GM23338 (cell line): ENCODE measurements at regions not wholly inside any gene's neighbourhood (a gene's known extent, or its start where the extent isn't known, plus 50 kb on each side); places are given as distances from the start of the nearest gene placed in this dataset.

ENCODE experiments used
- ATAC-seq: fragments of 200-7000 bp; cut with Tn5 transposase; 3 replicates; pipeline ENCODE4 v1.9.1; 2020
- DNase-seq: peaks from one replicate; pipeline ENCODE4 v3.0.0-alpha.2; 2015; ENCODE audit warnings: low spot score
- H2AFZ ChIP-seq: fragments of 200-600 bp; sonication (generic); 2 replicates; pipeline ENCODE4 v1.8.0; 2016; ENCODE audit warnings: antibody characterized with exemption, mild to moderate bottlenecking, moderate library complexity
- H3F3A ChIP-seq: fragments of 200-600 bp; sonication (generic); replicated peaks from 2 replicates; pipeline ENCODE4 v1.8.0; 2017; ENCODE audit warnings: antibody characterized with exemption, mixed run types, low read depth
- H3K27ac ChIP-seq: fragments of 200-600 bp; sonication (generic); 2 replicates; pipeline ENCODE4 v1.6.1; 2016; ENCODE audit warnings: low read depth
- H3K27me3 ChIP-seq: fragments of 200-600 bp; sonication (generic); 2 replicates; pipeline ENCODE4 v1.8.0; 2016; ENCODE audit warnings: mild to moderate bottlenecking, mixed run types, moderate library complexity; ENCODE audit not compliant: insufficient read depth
- H3K36me3 ChIP-seq: fragments of 200-600 bp; sonication (generic); 2 replicates; pipeline ENCODE4 v1.8.0; 2016; ENCODE audit warnings: mild to moderate bottlenecking; ENCODE audit not compliant: insufficient read depth
- H3K4me1 ChIP-seq: fragments of 200-600 bp; sonication (generic); 2 replicates; pipeline ENCODE4 v1.8.0; 2016; ENCODE audit warnings: mild to moderate bottlenecking, moderate library complexity; ENCODE audit not compliant: insufficient read depth
- H3K4me2 ChIP-seq: fragments of 200-600 bp; sonication (generic); 2 replicates; pipeline ENCODE4 v1.7.1; 2017; ENCODE audit warnings: mixed run types
- H3K4me3 ChIP-seq: fragments of 200-600 bp; sonication (generic); 2 replicates; pipeline ENCODE4 v1.6.1; 2016; ENCODE audit warnings: mixed run types
- H3K79me2 ChIP-seq: fragments of 200-600 bp; sonication (generic); replicated peaks from 2 replicates; pipeline ENCODE4 v1.8.0; 2017; ENCODE audit warnings: mild to moderate bottlenecking; ENCODE audit not compliant: insufficient read depth
- H3K9me2 ChIP-seq: fragments of 200-600 bp; sonication (generic); 2 replicates; pipeline ENCODE4 v1.8.0; 2017; ENCODE audit not compliant: insufficient read depth
- H4K20me1 ChIP-seq: fragments of 200-600 bp; sonication (generic); replicated peaks from 2 replicates; pipeline ENCODE4 v1.8.0; 2017; ENCODE audit warnings: mild to moderate bottlenecking; ENCODE audit not compliant: insufficient read depth
- H3K27ac Mint-ChIP-seq: 2 replicates; pipeline ENCODE4 v1.8.0; 2020; ENCODE audit warnings: inconsistent platforms, mild to moderate bottlenecking, moderate library complexity, mixed read lengths
- H3K27me3 Mint-ChIP-seq: 3 replicates; pipeline ENCODE4 v1.8.0; 2022; ENCODE audit warnings: low read depth, mild to moderate bottlenecking, moderate library complexity, mixed read lengths, inconsistent platforms; ENCODE audit not compliant: insufficient read depth, poor library complexity
- H3K36me3 Mint-ChIP-seq: 3 replicates; pipeline ENCODE4 v1.8.0; 2021; ENCODE audit warnings: low read depth, mild to moderate bottlenecking, inconsistent platforms, moderate library complexity, mixed read lengths
- H3K4me1 Mint-ChIP-seq: 3 replicates; pipeline ENCODE4 v1.8.0; 2020; ENCODE audit warnings: mild to moderate bottlenecking, inconsistent platforms, mixed read lengths
- H3K4me3 Mint-ChIP-seq: 3 replicates; pipeline ENCODE4 v1.8.0; 2021; ENCODE audit warnings: moderate library complexity, mild to moderate bottlenecking, inconsistent platforms, mixed read lengths
- H3K9me3 Mint-ChIP-seq: 3 replicates; pipeline ENCODE4 v1.8.0; 2020; ENCODE audit warnings: moderate library complexity, mild to moderate bottlenecking, inconsistent platforms, mixed read lengths
- CREB1 ChIP-seq: fragments of 250-450 bp; sonication (Bioruptor Pico); IDR thresholded peaks from 2 replicates; pipeline ENCODE4 v1.5.0; 2020; ENCODE audit warnings: low read depth, mild to moderate bottlenecking, moderate library complexity
- CTCF ChIP-seq, 2 experiments: fragments of 200-600 bp in 1 of 2; sonication (generic) in 1 of 2; conservative IDR thresholded peaks; 2 replicates each; pipeline versions ENCODE4 v1.5.1 to v1.6.1; 2016 to 2017; ENCODE audit warnings: antibody characterized with exemption in 2 of 2, low read depth in 2 of 2, mild to moderate bottlenecking in 2 of 2, moderate library complexity in 1 of 2
- ETS1 ChIP-seq: IDR thresholded peaks from 2 replicates; pipeline ENCODE4 v1.6.1; 2016; ENCODE audit warnings: antibody characterized with exemption
- EZH2 ChIP-seq: fragments of 200-600 bp; sonication (generic); IDR thresholded peaks from one replicate; pipeline ENCODE4 v1.8.0; 2017; ENCODE audit warnings: antibody characterized with exemption, mild to moderate bottlenecking, low read depth; ENCODE audit not compliant: unreplicated experiment
- EZH2phosphoT487 ChIP-seq: fragments of 200-600 bp; sonication (generic); IDR thresholded peaks from one replicate; pipeline ENCODE4 v1.8.1; 2018; ENCODE audit warnings: antibody characterized with exemption; ENCODE audit not compliant: unreplicated experiment
- JUNB ChIP-seq: IDR thresholded peaks from one replicate; pipeline ENCODE4 v1.6.1; 2016; ENCODE audit warnings: antibody characterized with exemption; ENCODE audit not compliant: unreplicated experiment
- NANOG ChIP-seq: IDR thresholded peaks from 2 replicates; pipeline ENCODE4 v1.6.1; 2016; ENCODE audit warnings: antibody characterized with exemption, borderline replicate concordance
- POLR2AphosphoS5 ChIP-seq: IDR thresholded peaks from 2 replicates; pipeline ENCODE4 v1.6.1; 2016; ENCODE audit warnings: antibody characterized with exemption, low read depth
- REST ChIP-seq: IDR thresholded peaks from one replicate; pipeline ENCODE4 v1.6.1; 2018; ENCODE audit warnings: antibody characterized with exemption; ENCODE audit not compliant: unreplicated experiment
- STAT1 ChIP-seq: IDR thresholded peaks from one replicate; pipeline ENCODE4 v1.6.1; 2016; ENCODE audit warnings: antibody characterized with exemption; ENCODE audit not compliant: unreplicated experiment
- ZNF114 ChIP-seq: fragments of 250-450 bp; sonication (Bioruptor Pico); IDR thresholded peaks from 2 replicates; pipeline ENCODE4 v1.5.0; 2020; ENCODE audit warnings: mild to moderate bottlenecking, moderate library complexity
- ZNF331 ChIP-seq: fragments of 250-450 bp; sonication (Bioruptor Pico); IDR thresholded peaks from 2 replicates; pipeline ENCODE4 v1.5.0; 2020; ENCODE audit warnings: low read depth, mild to moderate bottlenecking, moderate library complexity
- ZNF462 ChIP-seq: fragments of 250-450 bp; sonication (Bioruptor Pico); IDR thresholded peaks from 2 replicates; pipeline ENCODE4 v1.5.0; 2020; ENCODE audit warnings: mild to moderate bottlenecking, moderate library complexity

- TF ChIP-seq JUNB, result no peak
- no peak for TF ChIP-seq EZH2
- no peak for TF ChIP-seq REST
- no peak for TF ChIP-seq ZNF462 (CRISPR knock-in tag)
- TF ChIP-seq CREB1 (CRISPR knock-in tag), result no peak
- TF ChIP-seq POLR2AphosphoS5, result no peak
- TF ChIP-seq ETS1, result no peak
- no peak for TF ChIP-seq ZNF331 (CRISPR knock-in tag)
- no peak for TF ChIP-seq CTCF (conservative IDR thresholded peaks at IDR 0.05; ENCODE audit: low read depth in 2 of 2)
- no peak for TF ChIP-seq STAT1
- TF ChIP-seq NANOG, result no peak
- no peak for TF ChIP-seq EZH2phosphoT487
- no peak for TF ChIP-seq ZNF114
- Mint-ChIP-seq H3K4me1 (peaks cover 14% of the 10 kb centered on the region), H3K27ac (no peak overlapping the region)
Measured at GRCh38 chr10:78774999-78775711, 293.6 kb upstream of the ZMIZ1 start.

More at GRCh38 chr10:78774999-78775711, 293.6 kb upstream of the ZMIZ1 start:
- Histone ChIP-seq H3K27me3 (no peaks in the 10 kb centered on the region), H3K4me2 (no peak overlapping the region), H3K79me2 (no peaks in the 10 kb centered on the region), H2AFZ (no peak overlapping the region), H3K27ac (no peak overlapping the region), H3K4me3 (no peak overlapping the region), H3F3A (no peaks in the 10 kb centered on the region), H3K36me3 (no peaks in the 10 kb centered on the region), H3K9me2 (no peaks in the 10 kb centered on the region), H3K4me1 (no peaks in the 10 kb centered on the region), H4K20me1 (no peaks in the 10 kb centered on the region)
- H3K36me3 Mint-ChIP-seq, result no peaks in the 10 kb centered on the region
- H3K9me3 Mint-ChIP-seq, result no peaks in the 10 kb centered on the region
- ATAC-seq (peak; percentile 39), DNase-seq (no peak)
- no peak overlapping the region for H3K4me3 Mint-ChIP-seq
- H3K27me3 Mint-ChIP-seq, result peaks cover 2% of the 10 kb centered on the region
